ENCODE measurements at regions not wholly inside any gene's neighbourhood (a gene's known extent, or its start where the extent isn't known, plus 50 kb on each side); places are given as distances from the start of the nearest gene placed in this dataset.
"Not testable (repeated sequence)": the region's sequence is repeated elsewhere in the genome, so short reads cannot be mapped to it uniquely, and the experiment has no call there.

DNA sequence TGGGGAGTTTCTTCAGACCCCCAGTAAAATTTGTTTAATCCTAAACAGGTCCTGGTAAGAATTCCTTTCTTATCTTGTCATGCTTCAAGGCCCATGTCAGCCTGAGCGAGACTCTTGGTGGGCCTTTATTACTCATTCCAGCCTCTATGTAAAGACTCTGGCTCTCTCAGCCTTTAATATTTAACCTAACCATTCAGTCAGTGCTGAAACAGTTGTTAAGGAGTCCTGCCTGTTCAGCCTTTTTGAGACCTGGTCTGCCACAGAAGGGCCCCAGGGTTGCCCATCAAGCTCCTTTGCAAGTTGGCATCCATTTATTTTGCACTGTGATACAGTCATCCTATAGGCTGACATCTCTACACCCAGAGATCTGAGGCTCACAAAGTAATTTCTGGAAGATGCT is 107.7 kb upstream of the VANGL1 start:
- DNase-seq (no peak), ATAC-seq (no peak)
- Histone ChIP-seq H3K4me3 (no peak overlapping the region), H3K27ac (no peak overlapping the region), H3K9me3 (no peaks in the 10 kb centered on the region), H3K27me3 (no peaks in the 10 kb centered on the region), H3K4me1 (no peaks in the 10 kb centered on the region), H3K36me3 (no peaks in the 10 kb centered on the region)
- intact Hi-C loops (cut with DNase I; ENCODE audit: low total_unique reads) (no loop called here), in situ Hi-C loops (cut with MboI; ENCODE audit: low sequenced_read_pairs in 4 of 4) (no loop called here)
- TF ChIP-seq, protein P1, sequence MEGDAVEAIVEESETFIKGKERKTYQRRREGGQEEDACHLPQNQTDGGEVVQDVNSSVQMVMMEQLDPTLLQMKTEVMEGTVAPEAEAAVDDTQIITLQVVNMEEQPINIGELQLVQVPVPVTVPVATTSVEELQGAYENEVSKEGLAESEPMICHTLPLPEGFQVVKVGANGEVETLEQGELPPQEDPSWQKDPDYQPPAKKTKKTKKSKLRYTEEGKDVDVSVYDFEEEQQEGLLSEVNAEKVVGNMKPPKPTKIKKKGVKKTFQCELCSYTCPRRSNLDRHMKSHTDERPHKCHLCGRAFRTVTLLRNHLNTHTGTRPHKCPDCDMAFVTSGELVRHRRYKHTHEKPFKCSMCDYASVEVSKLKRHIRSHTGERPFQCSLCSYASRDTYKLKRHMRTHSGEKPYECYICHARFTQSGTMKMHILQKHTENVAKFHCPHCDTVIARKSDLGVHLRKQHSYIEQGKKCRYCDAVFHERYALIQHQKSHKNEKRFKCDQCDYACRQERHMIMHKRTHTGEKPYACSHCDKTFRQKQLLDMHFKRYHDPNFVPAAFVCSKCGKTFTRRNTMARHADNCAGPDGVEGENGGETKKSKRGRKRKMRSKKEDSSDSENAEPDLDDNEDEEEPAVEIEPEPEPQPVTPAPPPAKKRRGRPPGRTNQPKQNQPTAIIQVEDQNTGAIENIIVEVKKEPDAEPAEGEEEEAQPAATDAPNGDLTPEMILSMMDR (IDR thresholded peaks at IDR 0.05 in 4 of 5, conservative IDR thresholded peaks at IDR 0.05 in 1 of 5): no peak
- no peak for TF ChIP-seq POLR2A (IDR thresholded peaks at IDR 0.05)

DNA sequence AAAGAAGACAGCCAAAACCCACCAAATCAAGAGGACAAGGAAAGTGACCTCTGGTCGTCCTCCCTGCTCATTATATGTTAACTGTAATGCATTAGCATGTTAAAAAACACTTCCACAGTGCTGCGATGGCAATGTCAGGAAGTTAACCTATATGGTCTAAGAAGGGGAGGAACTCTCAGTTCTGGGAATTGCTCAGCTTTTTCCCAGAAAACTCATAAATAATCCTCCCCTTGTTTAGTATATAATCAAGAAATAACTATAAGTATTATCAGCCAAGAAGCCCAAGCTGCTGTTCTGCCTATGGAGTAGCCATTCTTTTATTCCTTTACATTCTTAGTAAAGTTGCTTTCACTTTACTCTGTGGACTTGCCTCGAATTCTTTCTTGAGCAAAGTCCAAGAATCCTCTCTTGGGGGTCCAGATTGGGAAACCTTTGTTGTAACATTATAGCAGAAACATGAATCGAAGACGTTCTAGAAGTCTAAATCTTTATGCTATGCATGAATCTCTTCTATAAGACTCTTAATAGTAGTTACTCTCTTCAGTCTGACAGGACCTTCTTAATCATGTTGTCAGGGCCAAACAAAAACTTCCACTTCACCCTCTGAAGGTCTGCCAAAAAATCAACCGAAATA is 110.0 kb upstream of the VANGL1 start:
- no peaks in the 10 kb centered on the region for H3K4me1 ChIP-seq
- H3K4me3 ChIP-seq: no peak overlapping the region
- H3K27ac ChIP-seq: no peak overlapping the region
- H3K36me3 ChIP-seq: no peaks in the 10 kb centered on the region
- in situ Hi-C loops (cut with MboI; ENCODE audit: low sequenced_read_pairs in 4 of 4) (no loop called here), intact Hi-C loops (cut with DNase I; ENCODE audit: low total_unique reads) (no loop called here)
- TF ChIP-seq POLR2A (IDR thresholded peaks at IDR 0.05): no peak
- TF ChIP-seq, protein P1 (IDR thresholded peaks at IDR 0.05 in 4 of 5, conservative IDR thresholded peaks at IDR 0.05 in 1 of 5): no peak
- DNase-seq (no peak), ATAC-seq (no peak)
- no peaks in the 10 kb centered on the region for H3K9me3 ChIP-seq
- H3K27me3 ChIP-seq: no peaks in the 10 kb centered on the region

DNA sequence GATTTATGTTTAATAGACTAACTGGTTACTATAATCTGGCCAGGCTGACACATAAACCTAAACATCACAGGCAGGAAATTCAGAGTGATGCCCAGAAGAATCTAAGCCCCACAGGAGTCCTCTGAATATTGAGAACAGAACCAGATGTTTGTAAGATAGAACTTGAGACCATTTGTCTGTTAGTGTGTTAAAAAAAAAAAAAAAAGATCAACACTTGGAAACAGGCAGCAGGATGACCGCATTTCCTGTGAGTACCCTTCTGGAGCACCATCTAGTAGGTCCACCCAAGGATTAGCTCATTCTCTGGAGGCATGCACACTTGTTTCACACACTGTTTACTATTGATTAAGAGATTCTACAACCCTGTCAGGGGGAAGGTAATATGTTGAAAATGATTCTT is 111.4 kb upstream of the VANGL1 start:
- peak in 1 of 2 donors; percentile 36 for ATAC-seq
- Histone ChIP-seq H3K27ac (no peak overlapping the region), H3K27me3 (no peaks in the 10 kb centered on the region), H3K4me1 (no peaks in the 10 kb centered on the region), H3K9me3 (no peaks in the 10 kb centered on the region), H3K36me3 (no peaks in the 10 kb centered on the region), H3K4me3 (no peak overlapping the region)
- TF ChIP-seq, protein P1 (IDR thresholded peaks at IDR 0.05 in 4 of 5, conservative IDR thresholded peaks at IDR 0.05 in 1 of 5): no peak
- TF ChIP-seq POLR2A (IDR thresholded peaks at IDR 0.05): no peak
- no peak for DNase-seq
- in situ Hi-C loops (cut with MboI; ENCODE audit: low sequenced_read_pairs in 4 of 4): no loop called here
- intact Hi-C loops (cut with DNase I; ENCODE audit: low total_unique reads): no loop called here

DNA sequence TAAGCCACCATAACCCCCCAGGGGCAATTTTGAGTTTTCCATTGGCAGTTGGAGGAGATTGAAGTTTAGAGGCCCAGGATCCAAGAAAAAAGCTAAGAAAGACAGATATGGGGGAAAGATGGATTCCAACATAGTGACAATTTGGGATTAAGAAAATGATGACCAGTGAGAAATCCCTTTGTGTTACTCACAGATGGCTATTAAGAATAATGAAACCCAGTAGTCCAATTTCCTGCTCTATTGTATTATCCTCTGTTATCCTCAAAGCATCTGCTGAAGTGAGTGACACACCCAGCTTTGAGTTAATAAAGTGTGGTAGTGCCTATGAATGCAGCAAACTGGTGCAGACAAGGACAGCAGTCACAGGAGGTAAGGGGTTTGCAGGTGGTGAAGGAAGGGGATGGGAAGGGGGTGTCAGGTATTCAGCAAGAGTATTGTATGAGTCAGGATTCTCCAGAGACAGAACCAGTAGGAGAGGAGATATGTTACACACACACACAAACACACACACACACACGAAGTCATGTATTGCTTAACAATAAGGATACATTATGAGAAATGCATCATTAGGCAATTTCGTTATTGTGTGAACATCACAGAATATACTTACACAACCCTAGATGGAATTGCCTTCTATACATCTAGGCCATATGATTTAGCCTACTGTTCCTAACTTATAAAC is 112.4 kb upstream of the VANGL1 start:
- no peak overlapping the region for H3K27ac ChIP-seq
- DNase-seq (no peak), ATAC-seq (no peak)
- intact Hi-C loops (cut with DNase I; ENCODE audit: low total_unique reads) (no loop called here), in situ Hi-C loops (cut with MboI; ENCODE audit: low sequenced_read_pairs in 4 of 4) (no loop called here)
- H3K36me3 ChIP-seq: no peaks in the 10 kb centered on the region
- no peaks in the 10 kb centered on the region for H3K27me3 ChIP-seq
- no peak overlapping the region for H3K4me3 ChIP-seq
- TF ChIP-seq, protein P1 (IDR thresholded peaks at IDR 0.05 in 4 of 5, conservative IDR thresholded peaks at IDR 0.05 in 1 of 5): no peak
- no peak for TF ChIP-seq POLR2A (IDR thresholded peaks at IDR 0.05)
- no peaks in the 10 kb centered on the region for H3K9me3 ChIP-seq
- no peaks in the 10 kb centered on the region for H3K4me1 ChIP-seq

DNA sequence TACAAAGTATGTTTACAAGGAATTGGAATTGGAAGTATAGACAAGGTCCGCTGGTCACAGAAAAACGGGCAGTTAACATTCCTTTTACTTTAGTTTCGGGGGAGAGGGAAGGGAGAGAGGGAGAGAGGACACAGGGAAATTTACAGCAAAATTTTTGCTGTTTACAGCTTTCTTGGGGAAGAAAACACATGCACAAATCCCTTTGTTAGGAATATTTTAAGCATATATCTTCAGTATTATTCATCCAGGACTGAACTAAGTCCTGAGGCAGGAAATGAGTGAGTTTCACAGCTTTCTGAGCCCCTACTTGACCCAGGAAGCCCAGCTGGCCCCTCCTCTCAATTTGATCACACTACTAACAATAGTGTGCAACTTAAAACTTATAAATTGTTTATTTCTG is 113.4 kb upstream of the VANGL1 start:
- intact Hi-C loops (cut with DNase I; ENCODE audit: low total_unique reads): not testable (repeated sequence)

More for the DNA sequence above, 113.4 kb upstream of the VANGL1 start:
- H3K4me1 ChIP-seq; H3K9me3 ChIP-seq; H3K4me3 ChIP-seq; ATAC-seq; H3K36me3 ChIP-seq; H3K27ac ChIP-seq; H3K27me3 ChIP-seq; DNase-seq; in situ Hi-C loops (cut with MboI; ENCODE audit: low sequenced_read_pairs in 4 of 4): not testable (repeated sequence)

All from gastrocnemius medialis (tissue), 4 donors.